ENCODE measurements at regions not wholly inside any gene's neighbourhood (a gene's known extent, or its start where the extent isn't known, plus 50 kb on each side); places are given as distances from the start of the nearest gene placed in this dataset.

DNA sequence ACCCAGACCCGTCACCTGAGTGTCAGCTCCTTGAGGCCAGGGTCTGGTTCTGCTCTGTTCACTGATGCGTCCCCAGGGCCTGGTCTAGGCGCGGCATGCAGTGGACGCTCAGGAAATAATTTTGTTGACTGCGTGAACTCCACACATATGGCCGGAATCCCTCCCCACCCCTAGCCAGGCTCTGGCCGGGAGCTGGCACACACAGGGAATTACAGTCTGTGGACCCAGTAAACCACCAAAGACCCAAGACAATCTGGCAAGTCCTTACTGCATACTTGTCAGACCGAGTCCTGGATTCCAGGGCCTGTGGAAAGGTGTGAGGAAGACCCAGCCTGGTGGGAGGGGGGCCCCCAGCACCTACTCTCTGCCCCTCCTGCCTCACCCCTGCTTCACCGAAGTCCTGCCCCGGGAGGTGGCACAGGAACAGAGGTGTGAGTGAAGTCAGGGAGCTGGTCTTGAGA is 113.0 kb upstream of the IER5L start:
- TF ChIP-seq, protein P1, sequence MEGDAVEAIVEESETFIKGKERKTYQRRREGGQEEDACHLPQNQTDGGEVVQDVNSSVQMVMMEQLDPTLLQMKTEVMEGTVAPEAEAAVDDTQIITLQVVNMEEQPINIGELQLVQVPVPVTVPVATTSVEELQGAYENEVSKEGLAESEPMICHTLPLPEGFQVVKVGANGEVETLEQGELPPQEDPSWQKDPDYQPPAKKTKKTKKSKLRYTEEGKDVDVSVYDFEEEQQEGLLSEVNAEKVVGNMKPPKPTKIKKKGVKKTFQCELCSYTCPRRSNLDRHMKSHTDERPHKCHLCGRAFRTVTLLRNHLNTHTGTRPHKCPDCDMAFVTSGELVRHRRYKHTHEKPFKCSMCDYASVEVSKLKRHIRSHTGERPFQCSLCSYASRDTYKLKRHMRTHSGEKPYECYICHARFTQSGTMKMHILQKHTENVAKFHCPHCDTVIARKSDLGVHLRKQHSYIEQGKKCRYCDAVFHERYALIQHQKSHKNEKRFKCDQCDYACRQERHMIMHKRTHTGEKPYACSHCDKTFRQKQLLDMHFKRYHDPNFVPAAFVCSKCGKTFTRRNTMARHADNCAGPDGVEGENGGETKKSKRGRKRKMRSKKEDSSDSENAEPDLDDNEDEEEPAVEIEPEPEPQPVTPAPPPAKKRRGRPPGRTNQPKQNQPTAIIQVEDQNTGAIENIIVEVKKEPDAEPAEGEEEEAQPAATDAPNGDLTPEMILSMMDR (IDR thresholded peaks at IDR 0.05 in 8 of 11, conservative IDR thresholded peaks at IDR 0.05 in 3 of 11), result no peak
- no peak for TF ChIP-seq POLR2AphosphoS5 (IDR thresholded peaks at IDR 0.05)
- TF ChIP-seq POLR2A (IDR thresholded peaks at IDR 0.05), result no peak
